ENCODE measurements at regions not wholly inside any gene's neighbourhood (a gene's known extent, or its start where the extent isn't known, plus 50 kb on each side); places are given as distances from the start of the nearest gene placed in this dataset.

GRCh38 chr2:64928813-64929212, 60.4 kb upstream of the SLC1A4 start:
- DNase-seq (ENCODE audit: low read depth, low spot score) (no peak), FAIRE-seq (no peak)
- no peak overlapping the region for H3K4me3 ChIP-seq (replicated peaks in 1 of 3; ENCODE audit: insufficient read depth in 1 of 3, low read depth in 1 of 3, low read length in 3 of 3)
- TF ChIP-seq EZH2 (IDR thresholded peaks at IDR 0.05; ENCODE audit: borderline replicate concordance, low read depth, low read length, severe bottlenecking) = no peak
- no peak for TF ChIP-seq CTCF (IDR thresholded peaks at IDR 0.05; ENCODE audit: extremely low read depth in 1 of 2, insufficient read depth in 1 of 2, low read depth in 1 of 2, low read length in 2 of 2)
- TF ChIP-seq GATA2 (IDR thresholded peaks at IDR 0.05; ENCODE audit: insufficient read depth, insufficient read length, low read depth, low read length) = no peak
- TF ChIP-seq FOS (IDR thresholded peaks at IDR 0.05; ENCODE audit: borderline replicate concordance, insufficient read depth, low read length) = no peak
- no peak for TF ChIP-seq MYC (IDR thresholded peaks at IDR 0.05; ENCODE audit: low read depth, low read length)
- dilution Hi-C loops (cut with MboI; ENCODE audit: extremely low pct_ligation_motif_present, low sequenced_read_pairs) = no loop called here
- H3K27ac ChIP-seq (ENCODE audit: insufficient read depth, low read depth, low read length) = no peak overlapping the region
- H3K36me3 ChIP-seq (ENCODE audit: control insufficient read depth in 2 of 2, extremely low read depth in 1 of 2, insufficient read depth in 2 of 2, low read length in 2 of 2) = no peaks in the 10 kb centered on the region
- H3K27me3 ChIP-seq (ENCODE audit: control insufficient read depth in 2 of 2, insufficient read depth in 2 of 2, low read length in 2 of 2) = peaks cover 20 to 27% of the 10 kb centered on the region in 2 experiments
- POLR2A ChIA-PET = no interaction called here
- no peaks in the 10 kb centered on the region for H3K9me3 ChIP-seq (replicated peaks; ENCODE audit: control insufficient read depth, insufficient read depth, low read length)
- intact Hi-C loops (cut with micrococcal nuclease) = no loop called here
- H3K79me2 ChIP-seq (ENCODE audit: control insufficient read depth, insufficient read depth, low read length) = no peaks in the 10 kb centered on the region
- H4K20me1 ChIP-seq (replicated peaks; ENCODE audit: control insufficient read depth, extremely low read depth, insufficient read depth, low read length) = no peaks in the 10 kb centered on the region
- no peaks in the 10 kb centered on the region for H3K9me1 ChIP-seq (replicated peaks; ENCODE audit: control insufficient read depth, extremely low read depth, insufficient read depth, low read length)
- no TSS peak for BruUV-seq (replicated peaks)
- CTCF ChIA-PET = interaction anchor here (1.1 kb wide), 2 partner anchors 11 to 19 kb away, joined by 3 to 5 read pairs; no protein-coding TSS in a partner anchor
- no peak overlapping the region for H3K4me2 ChIP-seq (ENCODE audit: insufficient read depth, low read length)
- H3K9ac ChIP-seq (replicated peaks; ENCODE audit: extremely low read depth, insufficient read depth, low read length) = no peak overlapping the region
- no peak overlapping the region for H2AFZ ChIP-seq (ENCODE audit: low read depth, low read length)
- H3K4me1 ChIP-seq (ENCODE audit: control insufficient read depth, extremely low read depth, insufficient read depth, low read length) = no peaks in the 10 kb centered on the region

- POLR2A ChIA-PET = no interaction called here
- dilution Hi-C loops (cut with MboI; ENCODE audit: extremely low pct_ligation_motif_present, low sequenced_read_pairs) = no loop called here
- H3K36me3 ChIP-seq (ENCODE audit: control insufficient read depth in 2 of 2, extremely low read depth in 1 of 2, insufficient read depth in 2 of 2, low read length in 2 of 2) = no peaks in the 10 kb centered on the region
Measured at GRCh38 chr2:64929333-64929732, 59.9 kb upstream of the SLC1A4 start.

More at GRCh38 chr2:64929333-64929732, 59.9 kb upstream of the SLC1A4 start:
- peaks cover 20 to 28% of the 10 kb centered on the region in 2 experiments for H3K27me3 ChIP-seq (ENCODE audit: control insufficient read depth in 2 of 2, insufficient read depth in 2 of 2, low read length in 2 of 2)
- H3K4me3 ChIP-seq (replicated peaks in 1 of 3; ENCODE audit: insufficient read depth in 1 of 3, low read depth in 1 of 3, low read length in 3 of 3) = no peak overlapping the region
- no peak overlapping the region for H3K27ac ChIP-seq (ENCODE audit: insufficient read depth, low read depth, low read length)
- no peak overlapping the region for H3K9ac ChIP-seq (replicated peaks; ENCODE audit: extremely low read depth, insufficient read depth, low read length)
- intact Hi-C loops (cut with micrococcal nuclease) = no loop called here
- no TSS peak for BruUV-seq (replicated peaks)
- H3K9me3 ChIP-seq (replicated peaks; ENCODE audit: control insufficient read depth, insufficient read depth, low read length) = no peaks in the 10 kb centered on the region
- no peaks in the 10 kb centered on the region for H4K20me1 ChIP-seq (replicated peaks; ENCODE audit: control insufficient read depth, extremely low read depth, insufficient read depth, low read length)
- H3K4me2 ChIP-seq (ENCODE audit: insufficient read depth, low read length) = no peak overlapping the region
- no peak overlapping the region for H2AFZ ChIP-seq (ENCODE audit: low read depth, low read length)
- DNase-seq (ENCODE audit: low read depth, low spot score) (no peak), FAIRE-seq (no peak)
- no peaks in the 10 kb centered on the region for H3K79me2 ChIP-seq (ENCODE audit: control insufficient read depth, insufficient read depth, low read length)
- no peaks in the 10 kb centered on the region for H3K9me1 ChIP-seq (replicated peaks; ENCODE audit: control insufficient read depth, extremely low read depth, insufficient read depth, low read length)
- CTCF ChIA-PET = interaction anchor here (1.1 kb wide), 2 partner anchors 12 to 18 kb away, joined by 3 to 5 read pairs; no protein-coding TSS in a partner anchor
- no peak for TF ChIP-seq MAX (IDR thresholded peaks at IDR 0.05; ENCODE audit: insufficient read depth, insufficient read length)
- TF ChIP-seq CTCF (IDR thresholded peaks at IDR 0.05; ENCODE audit: extremely low read depth in 1 of 2, insufficient read depth in 1 of 2, low read depth in 1 of 2, low read length in 2 of 2) = no peak
- TF ChIP-seq FOS (IDR thresholded peaks at IDR 0.05; ENCODE audit: borderline replicate concordance, insufficient read depth, low read length) = no peak
- TF ChIP-seq EZH2 (IDR thresholded peaks at IDR 0.05; ENCODE audit: borderline replicate concordance, low read depth, low read length, severe bottlenecking) = no peak
- TF ChIP-seq POLR2A (IDR thresholded peaks at IDR 0.05; ENCODE audit: low read depth, low read length) = no peak
- no peak for TF ChIP-seq POLR2AphosphoS5 (IDR thresholded peaks at IDR 0.05; ENCODE audit: insufficient read depth, low read depth, low read length)
- TF ChIP-seq MYC (IDR thresholded peaks at IDR 0.05; ENCODE audit: low read depth, low read length) = no peak
- no peak for TF ChIP-seq JUN (IDR thresholded peaks at IDR 0.05; ENCODE audit: borderline replicate concordance, insufficient read depth, insufficient read length, low read depth)
- TF ChIP-seq GATA2 (IDR thresholded peaks at IDR 0.05; ENCODE audit: insufficient read depth, insufficient read length, low read depth, low read length) = no peak
- H3K4me1 ChIP-seq (ENCODE audit: control insufficient read depth, extremely low read depth, insufficient read depth, low read length) = no peaks in the 10 kb centered on the region

Data from endothelial cell of umbilical vein (primary cell).